Testis (tissue), 2 donors: ENCODE measurements at regions not wholly inside any gene's neighbourhood (a gene's known extent, or its start where the extent isn't known, plus 50 kb on each side); places are given as distances from the start of the nearest gene placed in this dataset.

Source experiments
- POLR2A ChIP-seq: fragments of 450-650 bp; IDR thresholded peaks from one replicate; pipeline ENCODE4 v1.6.1; 2017; ENCODE audit warnings: antibody characterized with exemption, mild to moderate bottlenecking, moderate library complexity
- TF ChIP-seq, protein P1 (sequence below), 3 experiments: fragments of 450-650 bp in 2 of 3; fragments of 200-600 bp in 1 of 3; sonication (generic) in 1 of 3; IDR thresholded peaks; one replicate each; pipeline ENCODE4 v1.5.1; 2016 to 2019; ENCODE audit warnings: antibody characterized with exemption in 3 of 3, mild to moderate bottlenecking in 2 of 3, moderate library complexity in 1 of 3

DNA sequence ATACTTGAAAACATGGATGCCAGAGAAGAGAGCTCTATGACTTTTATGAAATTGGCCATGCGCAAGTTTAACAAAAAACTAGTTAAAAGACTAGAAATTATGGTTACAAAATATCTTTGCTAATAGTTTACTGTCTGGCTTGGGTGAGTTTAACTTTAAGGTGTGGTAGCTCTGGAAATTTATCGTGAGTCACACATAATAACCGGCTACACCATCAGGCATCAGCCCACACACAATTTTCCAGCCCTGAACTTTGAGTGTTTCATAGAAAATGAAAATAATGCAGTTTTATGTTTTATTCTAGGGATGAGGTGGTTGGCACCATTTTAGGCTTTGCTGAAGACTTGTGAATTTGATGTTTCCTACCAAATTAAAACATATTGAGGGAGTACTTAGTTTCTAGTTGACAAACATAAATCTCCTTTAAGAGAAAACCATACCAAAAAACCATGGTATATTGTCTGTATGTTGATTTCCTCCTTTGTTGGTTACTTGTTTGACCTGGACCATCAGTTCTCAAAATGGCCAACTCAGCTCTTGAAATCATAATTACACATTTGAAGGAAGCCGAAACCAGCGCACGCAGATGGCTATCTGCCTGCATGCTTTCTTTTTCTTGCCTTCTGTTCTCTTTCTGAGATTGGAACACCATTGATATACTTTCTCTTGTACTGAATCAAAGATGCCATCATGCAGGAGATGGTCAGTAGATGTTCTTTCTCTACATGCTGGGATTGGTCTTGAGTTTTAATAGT is 125.1 kb downstream of the AKAP11 start:
- TF ChIP-seq, protein P1, sequence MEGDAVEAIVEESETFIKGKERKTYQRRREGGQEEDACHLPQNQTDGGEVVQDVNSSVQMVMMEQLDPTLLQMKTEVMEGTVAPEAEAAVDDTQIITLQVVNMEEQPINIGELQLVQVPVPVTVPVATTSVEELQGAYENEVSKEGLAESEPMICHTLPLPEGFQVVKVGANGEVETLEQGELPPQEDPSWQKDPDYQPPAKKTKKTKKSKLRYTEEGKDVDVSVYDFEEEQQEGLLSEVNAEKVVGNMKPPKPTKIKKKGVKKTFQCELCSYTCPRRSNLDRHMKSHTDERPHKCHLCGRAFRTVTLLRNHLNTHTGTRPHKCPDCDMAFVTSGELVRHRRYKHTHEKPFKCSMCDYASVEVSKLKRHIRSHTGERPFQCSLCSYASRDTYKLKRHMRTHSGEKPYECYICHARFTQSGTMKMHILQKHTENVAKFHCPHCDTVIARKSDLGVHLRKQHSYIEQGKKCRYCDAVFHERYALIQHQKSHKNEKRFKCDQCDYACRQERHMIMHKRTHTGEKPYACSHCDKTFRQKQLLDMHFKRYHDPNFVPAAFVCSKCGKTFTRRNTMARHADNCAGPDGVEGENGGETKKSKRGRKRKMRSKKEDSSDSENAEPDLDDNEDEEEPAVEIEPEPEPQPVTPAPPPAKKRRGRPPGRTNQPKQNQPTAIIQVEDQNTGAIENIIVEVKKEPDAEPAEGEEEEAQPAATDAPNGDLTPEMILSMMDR (IDR thresholded peaks at IDR 0.05): no peak
- no peak for TF ChIP-seq POLR2A
